Stimulated activated CD8-positive, alpha-beta memory T cell treated with anti-CD3 and anti-CD28 coated beads, Interleukin-4, amount 100 ng/mL, for 48 hours (primary cell): ENCODE measurements at regions not wholly inside any gene's neighbourhood (a gene's known extent, or its start where the extent isn't known, plus 50 kb on each side); places are given as distances from the start of the nearest gene placed in this dataset.
A peak's percentile ranks its signal among the peaks of the same experiment; 100 is the strongest.

Source experiments
- DNase-seq: peaks from one replicate; pipeline ENCODE4 v3.0.0-alpha.2; 2020

GRCh38 chr20:30007496-30007895 is 1250.0 kb upstream of the DEFB115 start:
- DNase-seq: peak; percentile 25
